ENCODE measurements at regions not wholly inside any gene's neighbourhood (a gene's known extent, or its start where the extent isn't known, plus 50 kb on each side); places are given as distances from the start of the nearest gene placed in this dataset.

GRCh38 chr7:13433946-13434345 lies 555.5 kb downstream of the ETV1 start:
- no peak for TF ChIP-seq CTCF (IDR thresholded peaks at IDR 0.05)
- no peaks in the 10 kb centered on the region for H3K36me3 ChIP-seq
- no peaks in the 10 kb centered on the region for H3K9me3 ChIP-seq
- WGBS, 2 donors = 65 to 70% methylated on average over 2 of the region's 2 CpGs
- no peak for DNase-seq
- H3K27me3 ChIP-seq = no peaks in the 10 kb centered on the region
- intact Hi-C loops (cut with DNase I) = no loop called here
- no peak overlapping the region for H3K4me3 ChIP-seq
- H3K27ac ChIP-seq = no peak overlapping the region
- no peak for FAIRE-seq
- no peaks in the 10 kb centered on the region for H3K4me1 ChIP-seq
- ATAC-seq = no peak

GRCh38 chr7:13442226-13442625 lies 547.2 kb downstream of the ETV1 start:
- Histone ChIP-seq H3K27ac (no peak overlapping the region), H3K27me3 (no peaks in the 10 kb centered on the region), H3K36me3 (no peaks in the 10 kb centered on the region), H3K4me3 (no peak overlapping the region), H3K9me3 (no peaks in the 10 kb centered on the region), H3K4me1 (no peaks in the 10 kb centered on the region)
- ATAC-seq = no peak
- no peak for TF ChIP-seq CTCF (IDR thresholded peaks at IDR 0.05)
- DNase-seq = no peak
- WGBS, 2 donors = 33 to 59% methylated on average over 1 of the region's 1 CpG
- FAIRE-seq = no peak
- intact Hi-C loops (cut with DNase I) = no loop called here

- TF ChIP-seq CTCF (IDR thresholded peaks at IDR 0.05) = no peak
- WGBS, 2 donors = 86 to 91% methylated on average over 1 of the region's 1 CpG
- intact Hi-C loops (cut with DNase I) = no loop called here
- no peak for DNase-seq
- no peak overlapping the region for H3K27ac ChIP-seq
- no peaks in the 10 kb centered on the region for H3K4me1 ChIP-seq
- no peaks in the 10 kb centered on the region for H3K36me3 ChIP-seq
- no peaks in the 10 kb centered on the region for H3K27me3 ChIP-seq
- no peaks in the 10 kb centered on the region for H3K9me3 ChIP-seq
- no peak for FAIRE-seq
- no peak for ATAC-seq
- H3K4me3 ChIP-seq = no peak overlapping the region
Observed at GRCh38 chr7:13447637-13448036, 541.8 kb downstream of the ETV1 start.

GRCh38 chr7:13448243-13448642 lies 541.2 kb downstream of the ETV1 start:
- ATAC-seq (no peak), FAIRE-seq (no peak), DNase-seq (no peak)
- TF ChIP-seq CTCF (IDR thresholded peaks at IDR 0.05) = no peak
- 51 to 64% methylated on average over 4 of the region's 4 CpGs for WGBS, 2 donors
- intact Hi-C loops (cut with DNase I) = no loop called here
- Histone ChIP-seq H3K4me3 (no peak overlapping the region), H3K36me3 (no peaks in the 10 kb centered on the region), H3K4me1 (no peaks in the 10 kb centered on the region), H3K9me3 (no peaks in the 10 kb centered on the region), H3K27me3 (no peaks in the 10 kb centered on the region), H3K27ac (no peak overlapping the region)

GRCh38 chr7:13449460-13449859 lies 540.0 kb downstream of the ETV1 start:
- no peak for FAIRE-seq
- Histone ChIP-seq H3K4me3 (no peak overlapping the region), H3K36me3 (no peaks in the 10 kb centered on the region), H3K9me3 (no peaks in the 10 kb centered on the region), H3K4me1 (no peaks in the 10 kb centered on the region), H3K27ac (no peak overlapping the region), H3K27me3 (no peaks in the 10 kb centered on the region)
- intact Hi-C loops (cut with DNase I) = no loop called here
- TF ChIP-seq CTCF (IDR thresholded peaks at IDR 0.05) = no peak
- no peak for DNase-seq
- ATAC-seq = no peak
